SHP77 (cell line): ENCODE measurements at regions not wholly inside any gene's neighbourhood (a gene's known extent, or its start where the extent isn't known, plus 50 kb on each side); places are given as distances from the start of the nearest gene placed in this dataset.
"Not testable (repeated sequence)": the region's sequence is repeated elsewhere in the genome, so short reads cannot be mapped to it uniquely, and the experiment has no call there.

Source experiments
- DNase-seq, 2 experiments: peaks; one replicate each; lab custom pipeline; 2025; lab: John Stamatoyannopoulos, UW

- DNase-seq, result no peak
These were observed 54.0 kb downstream of the RFPL4B start for GRCh38 chr6:112401083-112401482.

GRCh38 chr6:112407101-112407590 is 60.0 kb downstream of the RFPL4B start:
- DNase-seq, result no peak

GRCh38 chr6:112408522-112408921 is 61.4 kb downstream of the RFPL4B start:
- DNase-seq, result no peak

- no peak for DNase-seq
These were observed 62.2 kb downstream of the RFPL4B start for GRCh38 chr6:112409311-112409710.

- DNase-seq, result no peak
These were observed 66.7 kb downstream of the RFPL4B start for GRCh38 chr6:112413780-112414179.

- no peak for DNase-seq
These were observed 68.2 kb downstream of the RFPL4B start for GRCh38 chr6:112415366-112415765.

- no peak for DNase-seq
These were observed 69.7 kb downstream of the RFPL4B start for GRCh38 chr6:112416866-112417265.

- not testable (repeated sequence) for DNase-seq
These were observed 79.9 kb downstream of the RFPL4B start for GRCh38 chr6:112427011-112427410.

GRCh38 chr6:112427499-112427898 is 80.4 kb downstream of the RFPL4B start:
- no peak for DNase-seq

- no peak for DNase-seq
These were observed 81.3 kb downstream of the RFPL4B start for GRCh38 chr6:112428477-112428876.

- no peak for DNase-seq
These were observed 82.1 kb downstream of the RFPL4B start for GRCh38 chr6:112429226-112429625.

- DNase-seq, result no peak
These were observed 84.7 kb downstream of the RFPL4B start for GRCh38 chr6:112431803-112432202.

- DNase-seq, result no peak
These were observed 85.7 kb downstream of the RFPL4B start for GRCh38 chr6:112432853-112433252.

GRCh38 chr6:112433457-112433856 is 86.3 kb downstream of the RFPL4B start:
- DNase-seq, result no peak

GRCh38 chr6:112434896-112435435 is 87.8 kb downstream of the RFPL4B start:
- no peak for DNase-seq

GRCh38 chr6:112437058-112437457 is 89.9 kb downstream of the RFPL4B start:
- DNase-seq, result no peak

GRCh38 chr6:112439010-112439409 is 91.9 kb downstream of the RFPL4B start:
- no peak for DNase-seq

- no peak for DNase-seq
These were observed 92.3 kb downstream of the RFPL4B start for GRCh38 chr6:112439432-112439831.

- no peak for DNase-seq
These were observed 94.5 kb downstream of the RFPL4B start for GRCh38 chr6:112441607-112442006.

GRCh38 chr6:112443179-112444065 is 96.3 kb downstream of the RFPL4B start:
- DNase-seq, result no peak

GRCh38 chr6:112448786-112449185 is 101.7 kb downstream of the RFPL4B start:
- not testable (repeated sequence) for DNase-seq

- DNase-seq, result no peak
These were observed 103.5 kb downstream of the RFPL4B start for GRCh38 chr6:112450663-112451062.

GRCh38 chr6:112457886-112458285 is 110.8 kb downstream of the RFPL4B start:
- no peak for DNase-seq
